H1 (cell line): ENCODE measurements at regions not wholly inside any gene's neighbourhood (a gene's known extent, or its start where the extent isn't known, plus 50 kb on each side); places are given as distances from the start of the nearest gene placed in this dataset.

Experiments used
- CTCF ChIA-PET: fragments of 300-600 bp; sonication (Branson Sonifier 250); formaldehyde crosslinking; loops from one replicate; lab custom pipeline; 2021; ENCODE audit not compliant: partially characterized antibody; lab: Charles Lee
- POLR2A ChIA-PET: fragments of 300-600 bp; sonication (Branson Sonifier 250); formaldehyde crosslinking; loops from one replicate; lab custom pipeline; 2021; ENCODE audit warnings: inconsistent platforms; ENCODE audit not compliant: partially characterized antibody; lab: Charles Lee
- DNase-seq, 2 experiments: peaks; one replicate each; pipeline versions ENCODE4 v3.0.0 to v3.0.0-alpha.2; 2010 to 2022; ENCODE audit warnings: low spot score in 2 of 2, low read depth in 1 of 2, mixed read lengths in 1 of 2
- FAIRE-seq: peaks from 2 replicates; lab custom pipeline; 2011; peaks lifted over from hg19 to GRCh38; lab: Jason Lieb, UNC
- H2AFZ ChIP-seq: 2 replicates; pipeline ENCODE4 v1.8.1; 2012; ENCODE audit warnings: low read length, inconsistent platforms
- H2AK5ac ChIP-seq: 2 replicates; pipeline ENCODE4 v1.6.1; 2013; ENCODE audit warnings: low read depth, low read length
- H2BK120ac ChIP-seq: replicated peaks from 2 replicates; pipeline ENCODE3; 2013; ENCODE audit warnings: low read depth, low read length, inconsistent platforms
- H2BK12ac ChIP-seq: 2 replicates; pipeline ENCODE4 v1.6.1; 2013; ENCODE audit warnings: low read depth, low read length
- H2BK15ac ChIP-seq: 2 replicates; pipeline ENCODE4 v1.6.1; 2013; ENCODE audit warnings: low read length
- H2BK20ac ChIP-seq: 2 replicates; pipeline ENCODE4 v1.6.1; 2013; ENCODE audit warnings: low read length
- H2BK5ac ChIP-seq: 2 replicates; pipeline ENCODE4 v1.6.1; 2013; ENCODE audit warnings: low read depth, low read length
- H3K14ac ChIP-seq: 2 replicates; pipeline ENCODE4 v1.6.1; 2013; ENCODE audit warnings: inconsistent platforms; ENCODE audit not compliant: insufficient read length
- H3K18ac ChIP-seq: 2 replicates; pipeline ENCODE4 v1.6.1; 2013; ENCODE audit warnings: low read length; ENCODE audit errors: extremely low read depth
- H3K23ac ChIP-seq: 2 replicates; pipeline ENCODE4 v1.6.1; 2013; ENCODE audit warnings: inconsistent platforms; ENCODE audit not compliant: insufficient read length
- H3K23me2 ChIP-seq: 2 replicates; pipeline ENCODE4 v1.6.1; 2013; ENCODE audit warnings: low read depth, low read length
- H3K27ac ChIP-seq: 2 replicates; pipeline ENCODE4 v1.6.1; 2011; ENCODE audit warnings: low read depth, low read length, inconsistent platforms
- H3K27me3 ChIP-seq, 4 experiments: replicated peaks in 1 of 4; 1 replicate in 1 of 4; 2 replicates in 3 of 4; pipeline versions ENCODE4 v1.6.1 to v1.8.1; 2011 to 2013; ENCODE audit warnings: low read length in 3 of 4, mild to moderate bottlenecking in 3 of 4, inconsistent platforms in 2 of 4, mixed read lengths in 2 of 4, moderate library complexity in 1 of 4; ENCODE audit not compliant: control insufficient read depth in 3 of 4, insufficient read depth in 3 of 4; ENCODE audit errors: extremely low read depth in 1 of 4
- H3K36me3 ChIP-seq, 4 experiments: 2 replicates each; pipeline versions ENCODE4 v1.6.1 to v1.8.1; 2011 to 2013; ENCODE audit warnings: mild to moderate bottlenecking in 4 of 4, low read length in 3 of 4, moderate library complexity in 2 of 4, control low read depth in 1 of 4, inconsistent platforms in 1 of 4; ENCODE audit not compliant: insufficient read depth in 4 of 4, control insufficient read depth in 2 of 4
- H3K4ac ChIP-seq: replicated peaks from 2 replicates; pipeline ENCODE3; 2013; ENCODE audit warnings: low read length, low read depth, mixed read lengths, inconsistent platforms; ENCODE audit not compliant: insufficient read length
- H3K4me1 ChIP-seq, 4 experiments: replicated peaks in 1 of 4; 1 replicate in 1 of 4; 2 replicates in 3 of 4; pipeline versions ENCODE4 v1.6.1 to v1.8.1; 2011 to 2013; ENCODE audit warnings: low read length in 3 of 4, inconsistent platforms in 2 of 4, mixed read lengths in 1 of 4; ENCODE audit not compliant: insufficient read depth in 4 of 4, control insufficient read depth in 3 of 4
- H3K4me2 ChIP-seq, 2 experiments: 2 replicates each; pipeline versions ENCODE4 v1.6.1 to v1.8.1; 2011 to 2013; ENCODE audit warnings: low read depth in 2 of 2, low read length in 2 of 2, control low read depth in 1 of 2, inconsistent platforms in 1 of 2, mild to moderate bottlenecking in 1 of 2; ENCODE audit not compliant: insufficient read depth in 1 of 2
- H3K4me3 ChIP-seq, 4 experiments: fragments of 200-600, 300-600 bp in 1 of 4; sonication (generic), shearing (Covaris generic), sonication (Bioruptor Twin) in 1 of 4; 2 replicates each; pipeline versions ENCODE4 v1.5.1 to v1.8.1; 2011 to 2016; ENCODE audit warnings: low read length in 4 of 4, low read depth in 3 of 4, control low read depth in 2 of 4, inconsistent platforms in 2 of 4, mild to moderate bottlenecking in 2 of 4, mixed read lengths in 1 of 4, moderate library complexity in 1 of 4; ENCODE audit not compliant: insufficient read depth in 2 of 4; ENCODE audit errors: extremely low read depth in 1 of 4
- H3K56ac ChIP-seq: replicated peaks from 2 replicates; pipeline ENCODE3; 2013; ENCODE audit warnings: low read depth, mild to moderate bottlenecking, mixed read lengths, low read length, inconsistent platforms; ENCODE audit not compliant: insufficient read length
- H3K79me1 ChIP-seq: 2 replicates; pipeline ENCODE4 v1.6.1; 2013; ENCODE audit warnings: low read depth, low read length, control low read depth
- H3K79me2 ChIP-seq, 2 experiments: 2 replicates each; pipeline versions ENCODE4 v1.6.1 to v1.8.1; 2012 to 2013; ENCODE audit warnings: low read length in 2 of 2, mild to moderate bottlenecking in 2 of 2, inconsistent platforms in 1 of 2; ENCODE audit not compliant: insufficient read depth in 2 of 2, control insufficient read depth in 1 of 2
- H3K9ac ChIP-seq, 4 experiments: replicated peaks in 1 of 4; 1 replicate in 1 of 4; 2 replicates in 3 of 4; pipeline versions ENCODE4 v1.6.1 to v1.8.1; 2011 to 2013; ENCODE audit warnings: low read depth in 3 of 4, low read length in 3 of 4, control low read depth in 2 of 4, mild to moderate bottlenecking in 2 of 4, moderate library complexity in 2 of 4, inconsistent platforms in 1 of 4; ENCODE audit errors: extremely low read depth in 1 of 4
- H3K9me3 ChIP-seq, 2 experiments: 2 replicates each; pipeline versions ENCODE4 v1.6.1 to v1.8.1; 2012 to 2013; ENCODE audit warnings: mild to moderate bottlenecking in 2 of 2, moderate library complexity in 2 of 2, control low read depth in 1 of 2, inconsistent platforms in 1 of 2, low read depth in 1 of 2, low read length in 1 of 2, mixed read lengths in 1 of 2; ENCODE audit not compliant: insufficient read depth in 2 of 2
- H4K20me1 ChIP-seq, 2 experiments: replicated peaks in 1 of 2; 2 replicates each; pipeline versions ENCODE3 to v1.8.1; 2011 to 2013; ENCODE audit warnings: inconsistent platforms in 2 of 2, low read length in 2 of 2, mild to moderate bottlenecking in 1 of 2; ENCODE audit not compliant: insufficient read depth in 2 of 2, control insufficient read depth in 1 of 2
- H4K5ac ChIP-seq: 2 replicates; pipeline ENCODE4 v1.6.1; 2013; ENCODE audit warnings: low read length, low read depth, mixed read lengths, inconsistent platforms; ENCODE audit not compliant: insufficient read length
- H4K8ac ChIP-seq: 2 replicates; pipeline ENCODE4 v1.8.0; 2013; ENCODE audit warnings: mild to moderate bottlenecking, moderate library complexity, low read length, inconsistent platforms; ENCODE audit not compliant: insufficient read depth; ENCODE audit errors: extremely low read depth
- H4K91ac ChIP-seq: replicated peaks from 2 replicates; pipeline ENCODE3; 2013; ENCODE audit warnings: low read length, mixed read lengths, inconsistent platforms; ENCODE audit not compliant: insufficient read length
- ATF2 ChIP-seq: IDR thresholded peaks from 2 replicates; pipeline ENCODE4 v1.6.1; 2012; ENCODE audit warnings: low read length, inconsistent platforms
- EP300 ChIP-seq, 2 experiments: IDR thresholded peaks; 1 replicate in 1 of 2; 2 replicates in 1 of 2; pipeline ENCODE4 v1.6.1; 2011 to 2012; ENCODE audit warnings: low read depth in 2 of 2, low read length in 2 of 2, mild to moderate bottlenecking in 2 of 2, borderline replicate concordance in 1 of 2, inconsistent platforms in 1 of 2, moderate library complexity in 1 of 2
- KDM1A ChIP-seq: fragments of 200-600, 300-600 bp; sonication (generic); IDR thresholded peaks from 2 replicates; pipeline ENCODE4 v1.7.1; 2016; ENCODE audit warnings: mild to moderate bottlenecking, low read length, borderline replicate concordance
- RAD21 ChIP-seq, 2 experiments: IDR thresholded peaks in 1 of 2; conservative IDR thresholded peaks in 1 of 2; 2 replicates each; pipeline ENCODE4 v1.6.1; 2011; ENCODE audit warnings: low read depth in 2 of 2, low read length in 2 of 2, improper control_type of control experiment in 1 of 2, inconsistent platforms in 1 of 2, mild to moderate bottlenecking in 1 of 2, moderate library complexity in 1 of 2
- RBBP5 ChIP-seq: IDR thresholded peaks from 2 replicates; pipeline ENCODE4 v1.7.1; 2012; ENCODE audit warnings: low read depth, mild to moderate bottlenecking, inconsistent platforms, low read length, moderate library complexity, borderline replicate concordance
- SIN3A ChIP-seq, 2 experiments: IDR thresholded peaks in 1 of 2; conservative IDR thresholded peaks in 1 of 2; 2 replicates each; pipeline ENCODE4 v1.6.1; 2011 to 2012; ENCODE audit warnings: low read length in 2 of 2, improper control_type of control experiment in 1 of 2, low read depth in 1 of 2, mild to moderate bottlenecking in 1 of 2
- SP1 ChIP-seq: IDR thresholded peaks from 2 replicates; pipeline ENCODE4 v1.6.1; 2011; ENCODE audit warnings: low read depth, low read length
- SP4 ChIP-seq: IDR thresholded peaks from 2 replicates; pipeline ENCODE4 v1.6.1; 2012; ENCODE audit warnings: low read length, inconsistent platforms
- USF2 ChIP-seq: IDR thresholded peaks from 2 replicates; pipeline ENCODE4 v1.6.1; 2011; ENCODE audit warnings: low read length, improper control_type of control experiment
- WGBS, 2 experiments: shearing (Covaris generic) in 1 of 2; methylation state at CpG; one replicate each; pipeline versions ENCODE4 v1.1.6 to v1.1.7; 2013 to 2015; ENCODE audit warnings: low lambda C conversion rate in 2 of 2, mixed read lengths in 2 of 2, inconsistent platforms in 1 of 2, low coverage in 1 of 2, missing lambda C conversion rate in 1 of 2; ENCODE audit not compliant: insufficient replicate concordance in 2 of 2, insufficient coverage in 1 of 2, insufficient read length in 1 of 2; ENCODE audit errors: extremely low coverage in 1 of 2, missing lambda C conversion rate in 1 of 2; 5-methylcytosine and 5-hydroxymethylcytosine counted together

DNA sequence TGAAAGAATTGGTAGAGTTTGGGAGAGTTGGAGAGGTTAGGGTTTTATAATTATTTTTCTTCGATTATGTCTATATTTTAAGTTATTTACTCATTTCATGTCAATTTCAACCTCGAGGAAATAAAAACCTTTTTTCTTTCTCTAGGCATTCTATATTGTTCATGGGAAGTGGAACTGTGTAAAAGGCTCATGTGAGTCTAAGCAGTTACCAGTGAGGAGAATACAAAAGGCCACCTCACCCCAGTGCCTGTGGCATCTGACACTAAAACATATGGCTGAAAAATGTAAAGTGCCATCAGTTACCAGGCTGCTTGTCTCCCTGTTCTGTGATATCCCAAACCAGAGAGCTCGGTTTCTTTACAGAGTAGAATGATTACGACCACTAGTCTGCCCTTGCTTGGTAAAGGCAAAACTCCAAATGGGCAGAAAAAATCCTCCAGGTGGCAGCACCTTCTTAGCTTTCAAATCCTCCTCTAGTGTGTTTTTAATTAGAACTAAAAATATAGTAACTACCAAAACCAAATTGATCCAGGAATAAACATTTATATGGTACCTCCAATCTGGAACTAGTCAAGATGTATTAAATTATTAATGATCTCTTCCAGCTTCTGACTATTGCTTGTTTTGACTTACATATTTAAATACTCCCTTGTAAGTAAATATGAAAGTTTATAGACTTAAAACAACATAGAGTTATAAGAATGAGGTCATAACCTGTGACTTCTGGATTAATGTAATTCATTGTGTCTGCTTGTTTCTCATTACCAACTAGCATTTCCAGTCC lies 122.6 kb upstream of the MCHR2 start:
- H2AK5ac ChIP-seq, result no peak overlapping the region
- no peak overlapping the region for H2BK20ac ChIP-seq
- no peak overlapping the region for H2BK15ac ChIP-seq
- 59% methylated on average over 4 of the region's 4 CpGs; no CpG with 5 or more reads in 1 of the 2 experiments for WGBS, 2 experiments
- DNase-seq (peak; percentile 38 to 56), FAIRE-seq (peak; percentile 92)
- POLR2A ChIA-PET, result no interaction called here
- H3K14ac ChIP-seq, result no peak overlapping the region
- H3K27me3 ChIP-seq, result peaks cover 0 to 1% (median 0%) of the 10 kb centered on the region in 4 experiments; a peak in 1 of 7 replicates
- CTCF ChIA-PET, result interaction anchor here (0.6 to 3.4 kb wide), 55 partner anchors 10 to 735 kb away, joined by 3 to 29 read pairs (median 4); partner anchors contain the start of gene SIM1
- no peak overlapping the region for H3K23ac ChIP-seq
- H3K36me3 ChIP-seq, result no peaks in the 10 kb centered on the region
- no peaks in the 10 kb centered on the region for H3K9me3 ChIP-seq
- no peak overlapping the region for H3K9ac ChIP-seq
- no peak overlapping the region for H4K91ac ChIP-seq
- no peak overlapping the region for H3K56ac ChIP-seq
- H2BK5ac ChIP-seq, result no peak overlapping the region
- H2AFZ ChIP-seq, result no peak overlapping the region
- H4K5ac ChIP-seq, result no peak overlapping the region
- H3K27ac ChIP-seq, result no peak overlapping the region
- H2BK120ac ChIP-seq, result no peak overlapping the region
- H3K79me2 ChIP-seq, result no peaks in the 10 kb centered on the region
- H3K79me1 ChIP-seq, result no peaks in the 10 kb centered on the region
- H3K4me1 ChIP-seq, result no peaks in the 10 kb centered on the region
- H4K8ac ChIP-seq, result no peak overlapping the region
- H2BK12ac ChIP-seq, result no peak overlapping the region
- H3K23me2 ChIP-seq, result no peaks in the 10 kb centered on the region
- H3K4ac ChIP-seq, result no peak overlapping the region
- H4K20me1 ChIP-seq, result no peaks in the 10 kb centered on the region
- no peak overlapping the region for H3K4me3 ChIP-seq
- no peak overlapping the region for H3K4me2 ChIP-seq
- no peak overlapping the region for H3K18ac ChIP-seq
- TF ChIP-seq SIN3A (conservative IDR thresholded peaks at IDR 0.05 in 1 of 2, IDR thresholded peaks at IDR 0.05 in 1 of 2; ENCODE audit: low read depth in 1 of 2, low read length in 2 of 2) (no peak), RBBP5 (no peak), EP300 (IDR thresholded peaks at IDR 0.05; ENCODE audit: borderline replicate concordance in 1 of 2, low read depth in 2 of 2, low read length in 2 of 2) (no peak), SP4 (no peak), SP1 (no peak), USF2 (no peak), ATF2 (no peak), KDM1A (no peak), RAD21 (IDR thresholded peaks at IDR 0.05 in 1 of 2, conservative IDR thresholded peaks at IDR 0.05 in 1 of 2; ENCODE audit: low read depth in 2 of 2, low read length in 2 of 2) (peak; percentile 94)
